ENCODE measurements at regions not wholly inside any gene's neighbourhood (a gene's known extent, or its start where the extent isn't known, plus 50 kb on each side); places are given as distances from the start of the nearest gene placed in this dataset.

- no peak for TF ChIP-seq CTCF (IDR thresholded peaks at IDR 0.05)
- TF ChIP-seq POLR2A (IDR thresholded peaks at IDR 0.05; ENCODE audit: low read depth), result no peak
These were observed 413.0 kb upstream of the TBL1XR1 start for GRCh38 chr3:177610262-177610661.
